SW480 (cell line): ENCODE measurements at regions not wholly inside any gene's neighbourhood (a gene's known extent, or its start where the extent isn't known, plus 50 kb on each side); places are given as distances from the start of the nearest gene placed in this dataset.
"Not testable (repeated sequence)": the region's sequence is repeated elsewhere in the genome, so short reads cannot be mapped to it uniquely, and the experiment has no call there.

Experiments used
- DNase-seq: peaks from one replicate; pipeline ENCODE4 v3.0.0-alpha.2; 2016; ENCODE audit warnings: low spot score

DNA sequence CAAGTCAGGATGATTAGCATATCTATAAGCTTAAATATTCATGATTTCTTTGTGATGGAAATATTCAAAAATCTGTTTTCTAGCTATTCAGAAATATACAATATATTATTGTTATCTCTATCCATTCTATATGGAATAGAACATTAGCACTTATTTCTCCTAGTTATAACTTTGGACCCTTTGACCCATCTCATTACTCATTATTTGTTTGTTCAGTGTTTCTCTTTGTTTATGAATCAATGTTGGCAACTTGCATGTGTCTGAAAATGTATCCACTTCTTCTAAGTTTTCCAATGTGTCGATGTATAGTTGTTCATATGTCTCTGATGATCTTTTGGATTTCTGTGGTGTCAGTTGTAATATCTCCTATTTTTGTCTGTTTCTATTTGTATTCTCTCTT is 1059.3 kb downstream of the CDH9 start:
- DNase-seq = no peak

DNA sequence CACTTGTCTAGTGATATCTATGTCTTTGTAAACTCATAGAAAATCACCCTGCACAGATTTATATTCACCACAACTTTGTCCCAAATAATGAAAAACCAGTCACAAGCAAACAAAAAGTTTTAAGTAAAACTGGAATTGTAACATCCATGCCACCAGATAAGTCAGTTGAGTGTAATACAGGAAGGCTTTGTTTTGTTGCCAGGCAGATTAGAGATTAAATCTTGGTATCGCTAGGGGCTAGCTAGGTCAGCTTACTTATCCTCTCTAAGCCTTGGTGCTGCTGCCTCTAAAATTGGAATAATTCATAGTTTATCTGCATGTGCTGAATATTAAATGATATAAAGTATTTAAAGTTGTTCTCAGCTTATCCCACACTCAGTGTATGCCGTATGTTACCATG is 1062.5 kb downstream of the CDH9 start:
- DNase-seq = no peak

DNA sequence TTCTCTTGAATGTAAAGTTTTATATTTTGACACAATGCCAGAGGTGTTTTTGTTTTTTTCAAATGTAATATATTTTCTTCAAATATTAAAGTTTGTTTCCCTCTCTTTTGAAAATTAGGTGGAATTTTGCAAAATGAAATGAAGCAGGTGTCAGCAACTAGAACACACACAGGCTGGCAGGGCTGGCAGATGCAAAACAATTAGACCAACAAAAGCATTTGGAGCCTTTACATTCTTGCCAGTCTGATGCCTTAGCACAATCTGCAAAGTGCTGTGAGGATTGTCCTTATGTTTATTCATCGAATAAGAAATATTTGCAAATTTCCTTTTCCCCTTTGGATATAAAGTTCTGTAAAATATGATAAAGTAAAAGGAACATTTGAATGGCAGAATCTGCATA is 1063.9 kb downstream of the CDH9 start:
- DNase-seq = no peak

DNA sequence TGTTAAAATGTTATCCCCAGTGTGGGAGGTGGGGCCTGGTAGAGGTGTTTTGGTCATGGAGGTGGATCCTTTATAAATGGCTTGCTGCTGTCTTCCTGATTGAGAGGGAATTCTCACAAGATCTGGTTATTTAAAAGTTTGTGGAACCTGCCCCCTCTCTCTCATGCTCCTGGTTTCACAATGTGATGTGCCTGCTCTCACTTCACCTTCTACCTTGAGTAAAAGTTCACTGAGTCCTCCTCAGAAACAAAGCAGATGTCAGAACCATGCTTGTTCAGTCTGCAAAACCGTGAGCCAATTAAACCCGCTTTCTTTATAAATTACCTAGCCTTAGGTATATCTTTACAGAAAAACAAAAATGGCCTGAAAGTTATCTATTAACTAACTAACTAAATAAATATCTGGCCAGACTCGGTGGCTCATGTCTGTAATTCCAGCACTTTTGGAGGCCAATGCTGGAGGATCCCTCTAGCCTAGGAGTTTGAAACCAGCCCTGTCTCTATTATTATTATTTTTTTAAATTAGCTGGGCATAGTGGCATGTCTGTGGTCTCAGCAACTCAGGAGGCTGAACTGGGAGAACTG is 1067.4 kb downstream of the CDH9 start:
- DNase-seq = no peak

DNA sequence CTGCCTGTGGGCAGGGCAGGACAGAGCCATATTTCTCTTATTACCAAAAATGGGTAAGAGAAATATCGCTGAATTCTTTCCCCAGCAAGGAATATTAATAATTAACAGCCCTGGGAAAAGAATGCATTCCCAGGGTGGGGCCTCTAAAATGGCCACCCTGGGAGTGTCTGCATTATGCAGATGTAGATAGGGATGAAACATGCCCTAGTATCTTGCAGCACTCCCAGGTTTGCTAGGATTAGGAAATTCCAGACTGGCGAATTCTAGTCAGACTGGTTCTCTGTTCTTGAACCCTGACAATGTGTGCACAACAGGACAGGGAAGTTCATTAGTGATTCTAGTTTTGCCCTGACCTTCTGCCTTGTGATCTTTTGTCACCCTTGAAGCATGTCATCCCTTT is 1069.3 kb downstream of the CDH9 start:
- not testable (repeated sequence) for DNase-seq

DNA sequence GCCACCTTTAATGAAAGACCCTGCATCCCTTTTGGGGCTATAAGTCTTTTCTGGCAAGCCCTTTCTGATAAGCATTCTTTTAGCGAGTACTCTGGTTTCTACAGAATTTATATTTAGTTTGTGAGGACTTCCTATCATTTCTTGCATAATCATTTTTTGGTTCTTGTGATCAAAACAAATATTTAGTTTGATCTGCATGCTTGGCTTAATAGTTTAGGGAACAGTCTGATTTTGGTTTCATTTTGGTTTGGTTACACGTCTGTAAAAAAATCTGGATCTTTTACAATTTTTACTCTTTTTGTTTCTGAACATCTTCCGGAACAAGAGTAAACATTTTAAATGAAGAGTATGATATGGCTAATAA is 1074.4 kb downstream of the CDH9 start:
- no peak for DNase-seq

DNA sequence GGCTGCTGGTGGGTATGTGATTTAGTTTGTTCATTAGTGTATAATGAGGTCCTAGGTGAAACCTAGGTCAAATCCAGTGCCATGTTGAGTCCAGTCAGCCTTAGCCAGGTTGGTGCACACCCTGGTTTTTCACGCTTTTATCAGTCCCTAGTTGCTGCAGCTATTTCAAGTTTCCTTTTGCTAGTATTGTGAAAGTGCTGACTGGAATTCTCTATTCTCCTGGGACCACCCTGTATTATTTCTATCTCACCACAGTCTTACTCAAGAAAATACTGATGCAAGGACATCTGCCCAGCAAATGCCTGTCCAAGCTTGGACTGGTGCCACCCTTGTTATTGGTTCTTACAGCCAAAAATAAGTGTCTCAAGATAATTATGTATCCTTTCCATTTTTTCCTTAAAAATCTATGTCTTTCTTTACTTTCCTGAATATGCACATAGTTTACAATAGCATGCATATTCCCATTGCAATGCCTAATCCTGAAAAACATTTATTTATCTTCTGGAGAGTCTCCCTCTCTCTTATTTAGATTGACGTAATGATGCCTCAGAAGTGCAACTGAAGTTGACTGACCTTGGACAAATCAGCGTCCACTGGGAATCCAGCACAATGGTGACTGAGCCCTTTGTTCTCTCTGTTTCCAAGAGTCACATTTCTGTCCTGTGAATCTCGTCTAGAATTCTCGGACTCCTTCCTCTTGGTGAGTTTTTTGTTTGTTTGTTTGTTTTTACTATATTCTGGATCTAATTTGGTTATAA is 1075.0 kb downstream of the CDH9 start:
- DNase-seq = no peak

DNA sequence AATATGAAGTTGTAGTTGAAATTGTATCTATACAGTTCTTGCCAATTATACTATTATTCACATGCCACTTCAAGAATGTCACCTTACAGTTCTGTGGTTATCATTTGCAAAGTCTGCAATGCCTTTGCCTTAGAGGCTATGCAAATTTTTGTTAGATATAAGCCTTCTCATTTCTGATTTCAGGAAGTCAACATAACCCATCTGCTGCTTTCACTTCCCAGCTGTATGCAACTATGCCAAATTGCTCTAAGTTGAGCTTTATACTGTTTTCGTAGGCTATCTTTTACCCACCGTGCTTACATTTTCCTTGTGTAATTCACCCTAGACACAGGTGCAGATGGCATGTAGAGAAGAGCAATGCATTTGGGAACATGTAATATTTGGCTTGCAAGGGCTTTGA is 1083.0 kb downstream of the CDH9 start:
- DNase-seq = no peak

DNA sequence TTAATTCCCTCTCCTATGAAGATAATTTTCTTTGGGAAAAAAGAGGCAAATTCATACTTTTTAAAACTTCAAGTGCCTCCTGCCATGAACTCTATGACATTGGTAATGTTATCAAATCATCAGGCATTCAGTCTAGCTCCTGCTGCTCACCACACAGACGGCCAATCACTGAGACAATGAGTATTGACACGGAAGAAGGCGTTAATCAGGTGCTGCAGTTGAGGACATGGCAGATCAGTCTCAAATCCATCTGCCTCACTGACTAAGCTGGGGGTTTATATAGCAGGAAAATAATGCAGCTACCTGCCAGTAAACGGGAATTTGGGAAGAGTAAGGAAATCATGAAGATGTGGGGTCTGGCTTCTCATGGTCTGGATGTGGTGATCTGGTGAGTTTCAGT is 1087.7 kb downstream of the CDH9 start:
- no peak for DNase-seq

DNA sequence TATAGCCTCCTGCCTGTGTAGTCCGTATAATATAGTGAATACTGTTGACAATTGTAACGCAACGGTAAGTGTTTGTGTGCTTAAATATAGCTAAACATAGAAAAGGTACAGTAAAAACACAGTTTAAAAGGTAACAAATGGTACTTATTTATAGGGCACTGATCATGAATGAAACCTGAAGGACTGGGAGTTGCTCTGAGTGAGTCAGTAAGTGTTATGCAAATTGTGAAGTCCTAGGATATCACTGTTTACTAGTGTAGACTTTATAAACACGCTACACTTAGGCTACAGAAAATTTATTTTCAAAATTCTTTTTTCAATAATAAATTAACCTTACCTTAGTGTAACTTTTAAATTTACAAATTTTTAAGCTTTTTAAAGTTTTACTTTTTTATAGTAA is 1090.1 kb downstream of the CDH9 start:
- DNase-seq = no peak

DNA sequence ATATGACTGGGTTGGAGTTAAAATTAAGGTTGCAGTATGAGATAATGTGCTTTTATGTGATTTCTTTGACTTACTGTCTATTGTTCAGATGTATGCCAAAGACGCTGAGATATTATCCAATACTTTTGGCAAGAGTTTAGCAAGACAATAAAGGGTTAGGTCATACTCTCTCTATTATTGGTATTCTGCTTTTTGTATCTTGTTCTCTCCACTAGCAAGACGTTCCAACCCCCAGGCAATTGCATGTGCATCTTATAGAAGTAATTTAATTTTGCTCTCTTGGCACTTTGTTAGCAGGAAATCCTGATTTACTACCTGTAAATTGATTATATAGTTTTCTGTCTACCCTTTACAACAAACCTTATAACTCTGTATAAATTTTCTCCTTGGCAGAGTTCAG is 1093.6 kb downstream of the CDH9 start:
- no peak for DNase-seq

DNA sequence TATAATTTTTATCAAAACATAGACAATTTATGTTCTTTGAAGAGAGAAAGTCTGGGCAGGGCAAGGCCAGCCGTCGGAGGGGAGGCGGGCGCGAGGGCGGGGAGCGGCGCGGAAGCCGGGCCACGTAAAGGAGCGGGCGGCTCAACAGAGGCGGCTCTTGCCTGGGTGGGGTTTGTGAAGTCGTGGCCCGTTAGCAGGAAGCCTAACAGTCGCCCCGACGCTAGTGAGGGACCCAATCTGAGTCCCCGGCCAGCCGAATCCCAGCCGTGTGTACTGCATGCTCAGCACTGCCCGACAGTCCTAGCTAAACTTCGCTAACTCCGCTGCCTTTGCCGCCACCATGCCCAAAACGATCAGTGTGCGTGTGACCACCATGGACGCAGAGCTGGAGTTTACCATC is 1129.2 kb downstream of the CDH9 start:
- no peak for DNase-seq

DNA sequence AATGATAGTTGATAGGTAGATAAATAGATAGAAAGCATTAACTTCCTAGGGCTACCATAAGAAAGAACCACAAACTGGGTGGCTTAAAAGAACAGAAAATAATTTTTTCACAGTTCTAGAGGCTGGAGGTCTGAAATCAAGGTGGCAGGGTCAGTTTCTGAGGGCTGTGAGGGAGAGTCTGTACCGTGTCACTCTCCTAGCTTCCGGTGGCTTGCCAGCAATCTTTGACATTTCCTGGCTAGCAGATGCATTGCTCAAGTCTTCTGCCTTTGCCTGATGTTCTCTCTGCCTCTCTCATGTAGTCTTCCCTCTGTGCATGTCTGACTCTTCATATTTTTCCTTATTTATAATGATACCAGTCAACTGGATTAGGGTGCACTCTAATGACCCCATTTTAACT is 1132.7 kb downstream of the CDH9 start:
- DNase-seq = no peak

DNA sequence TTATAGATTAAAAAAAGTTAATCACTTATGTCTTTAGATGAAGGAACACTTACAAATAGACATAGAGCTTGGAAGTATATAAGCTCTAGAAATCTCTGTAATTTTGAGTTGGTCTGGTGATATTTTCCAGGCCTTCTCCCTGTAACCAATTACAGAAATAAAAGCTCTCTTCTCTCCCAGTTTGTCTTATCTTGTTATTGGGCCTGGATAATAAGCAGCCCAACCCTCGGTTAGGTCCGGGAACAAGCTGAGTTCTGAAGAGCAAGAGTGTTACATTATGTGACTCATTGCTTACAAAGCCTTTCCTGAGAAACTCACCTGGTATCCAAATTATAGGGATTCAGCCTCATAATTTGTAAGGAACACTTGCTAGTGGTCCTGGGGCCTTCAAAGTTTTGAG is 1146.2 kb downstream of the CDH9 start:
- DNase-seq = no peak

DNA sequence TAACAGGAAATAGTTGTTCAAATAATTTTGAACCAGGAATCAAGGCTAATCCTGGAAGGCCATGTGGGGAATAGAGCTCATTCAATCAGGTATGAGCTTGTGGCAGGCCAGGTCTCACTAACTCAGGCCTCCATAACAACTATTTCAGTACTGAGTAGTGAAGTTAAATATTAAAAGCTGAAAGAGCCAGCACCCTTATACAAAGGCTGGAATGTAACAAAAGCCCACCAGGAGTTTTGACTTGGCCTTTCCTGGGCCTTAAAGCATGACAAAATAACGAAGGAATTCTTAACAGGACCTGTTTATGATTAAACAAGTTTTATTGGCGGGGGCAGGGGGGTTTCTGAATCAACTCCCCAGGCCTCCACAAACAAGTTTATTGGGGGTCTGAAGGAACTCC is 1146.7 kb downstream of the CDH9 start:
- no peak for DNase-seq

DNA sequence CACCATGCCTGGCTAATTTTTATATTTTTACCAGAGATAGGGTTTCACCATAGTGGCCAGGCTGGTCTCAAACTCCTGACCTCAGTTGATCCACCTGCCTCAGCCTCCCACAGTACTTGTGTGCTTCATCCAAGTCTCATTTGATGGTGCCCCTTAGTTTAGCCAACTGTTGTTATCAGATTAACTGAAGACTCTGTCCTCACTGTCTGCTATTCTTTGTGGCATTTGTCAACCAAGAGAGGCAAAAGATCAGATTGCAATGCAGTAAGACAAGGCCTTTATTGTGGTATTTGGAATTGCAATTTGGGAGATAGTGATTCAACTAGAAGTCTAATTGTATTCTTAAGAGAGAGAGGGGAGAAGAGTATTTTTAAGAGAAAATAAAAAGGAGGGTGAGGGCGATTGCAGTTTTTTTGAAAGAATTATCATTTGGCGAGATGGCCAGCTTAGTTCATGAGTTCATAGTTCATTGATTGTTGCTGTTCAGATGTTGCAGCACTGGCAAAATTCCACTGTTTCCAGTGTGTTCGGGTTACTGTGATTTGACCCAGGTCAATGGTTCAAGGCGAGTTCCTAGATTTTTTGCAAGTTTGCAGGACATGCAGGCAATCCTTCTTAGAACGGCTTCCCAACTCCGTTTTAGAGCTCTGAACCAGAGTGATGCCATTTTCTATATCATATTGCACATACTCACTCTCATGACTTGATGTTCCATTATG is 1156.9 kb downstream of the CDH9 start:
- no peak for DNase-seq

DNA sequence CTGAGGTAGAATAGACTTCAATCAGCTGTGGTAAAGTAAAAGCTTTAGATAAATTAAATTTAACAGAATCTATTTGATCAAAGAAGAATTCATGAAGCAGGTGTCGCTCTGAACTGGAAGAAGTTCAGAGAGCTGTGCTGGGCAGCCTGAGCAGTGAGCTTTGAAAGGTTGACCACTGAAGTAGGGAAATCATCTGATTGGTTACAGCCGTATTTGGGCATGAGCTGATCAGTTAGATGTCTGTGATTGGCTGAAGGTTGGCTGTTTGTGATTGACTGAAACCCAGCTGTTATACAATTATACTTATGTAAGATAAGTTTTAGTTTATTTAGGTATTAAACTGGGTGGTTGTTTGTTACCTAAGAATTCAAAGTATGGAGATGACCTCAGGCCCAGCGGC is 1174.6 kb downstream of the CDH9 start:
- peak; percentile 78 for DNase-seq

DNA sequence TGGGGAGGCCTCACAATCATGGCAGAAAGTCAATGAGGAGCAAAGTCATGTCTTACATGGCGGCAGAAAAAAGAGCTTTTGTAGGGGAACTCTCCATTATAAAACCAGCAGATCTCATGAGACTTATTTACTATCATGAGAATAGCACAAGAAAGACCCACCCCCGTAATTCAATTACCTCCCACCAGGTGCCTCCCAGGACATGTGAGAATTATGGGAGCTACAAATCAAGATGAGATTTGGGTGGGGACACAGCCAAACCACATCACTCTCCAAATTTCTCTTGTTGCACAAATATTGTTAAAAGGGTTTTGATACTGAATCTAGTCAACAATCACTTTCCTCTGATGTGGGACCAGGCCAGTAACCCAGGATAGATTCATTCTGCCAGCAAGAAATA is 1176.1 kb downstream of the CDH9 start:
- no peak for DNase-seq

DNA sequence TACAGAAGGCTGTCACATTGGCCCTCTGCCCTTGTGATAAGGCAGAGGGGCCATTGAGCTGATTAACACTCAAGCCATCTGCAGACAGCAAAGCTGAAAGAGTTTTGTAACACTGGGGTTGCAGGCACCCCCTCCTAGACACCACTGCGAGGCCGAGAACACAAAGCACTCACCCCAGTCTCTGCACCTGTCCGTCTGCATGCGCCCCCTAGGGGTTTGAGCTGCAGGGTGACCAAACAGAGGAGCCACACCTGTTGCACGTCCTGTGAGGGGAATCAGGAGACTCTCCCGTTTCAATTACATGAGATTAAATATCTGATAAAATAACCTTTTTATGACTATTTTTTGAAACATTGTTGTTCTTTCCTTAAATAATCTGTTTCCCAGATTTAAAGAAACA is 1180.4 kb downstream of the CDH9 start:
- DNase-seq = no peak

DNA sequence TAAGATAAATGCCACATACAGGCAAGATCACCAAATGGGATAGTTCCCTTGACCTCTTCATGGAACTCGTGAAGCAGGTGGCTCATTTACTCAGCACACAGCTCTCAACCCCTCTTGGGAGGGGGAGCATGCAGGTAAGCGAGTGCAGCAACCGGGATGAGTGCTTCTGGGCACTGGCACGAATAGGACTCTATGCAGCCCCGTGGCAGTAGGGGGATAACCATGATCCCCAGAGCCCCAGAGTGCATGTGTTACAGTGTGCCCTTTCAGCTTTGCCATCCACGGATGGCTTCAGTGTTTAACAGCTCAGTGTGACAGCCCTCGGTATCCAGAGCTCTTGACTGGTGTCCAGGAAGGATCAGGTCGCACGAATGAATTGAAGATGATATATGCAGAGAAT is 1187.1 kb downstream of the CDH9 start:
- no peak for DNase-seq

DNA sequence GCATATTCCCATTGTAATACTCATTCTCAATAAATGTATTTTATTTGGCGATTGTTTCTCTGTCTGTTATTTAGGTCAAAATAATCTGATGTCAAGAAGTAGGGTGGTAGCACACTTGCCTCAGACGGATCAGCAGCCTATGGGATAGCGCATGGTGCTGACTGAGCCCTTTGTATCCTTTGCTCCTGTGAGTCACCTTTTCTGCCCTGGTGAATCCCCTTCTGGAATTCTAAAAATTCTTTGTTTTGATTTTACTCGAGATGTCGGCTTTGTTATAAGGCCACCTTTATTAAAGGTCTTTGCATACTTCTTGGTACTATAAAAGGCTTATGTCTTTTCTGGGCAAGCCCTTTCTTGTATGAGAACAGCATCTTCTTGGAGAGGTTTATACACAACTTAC is 1187.8 kb downstream of the CDH9 start:
- peak; percentile 5 for DNase-seq

DNA sequence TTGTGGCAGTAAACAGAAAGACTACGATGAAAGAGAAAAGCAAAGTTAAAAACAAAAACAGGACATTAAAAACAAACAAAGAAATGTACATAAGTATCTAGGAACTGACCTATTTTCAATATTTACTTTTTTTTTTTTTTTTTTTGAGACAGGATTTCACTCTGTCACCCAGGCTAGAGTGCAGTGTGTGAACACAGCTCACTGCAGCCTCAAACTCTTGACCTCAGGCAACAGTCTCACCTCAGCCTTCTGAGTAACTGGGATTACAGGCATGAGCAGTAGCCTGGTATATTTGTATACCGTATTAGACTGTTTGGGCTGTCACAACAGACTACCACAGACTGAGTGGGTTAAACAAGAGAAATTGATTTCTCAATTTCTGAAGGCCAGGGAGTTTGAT is 1189.1 kb downstream of the CDH9 start:
- no peak for DNase-seq

DNA sequence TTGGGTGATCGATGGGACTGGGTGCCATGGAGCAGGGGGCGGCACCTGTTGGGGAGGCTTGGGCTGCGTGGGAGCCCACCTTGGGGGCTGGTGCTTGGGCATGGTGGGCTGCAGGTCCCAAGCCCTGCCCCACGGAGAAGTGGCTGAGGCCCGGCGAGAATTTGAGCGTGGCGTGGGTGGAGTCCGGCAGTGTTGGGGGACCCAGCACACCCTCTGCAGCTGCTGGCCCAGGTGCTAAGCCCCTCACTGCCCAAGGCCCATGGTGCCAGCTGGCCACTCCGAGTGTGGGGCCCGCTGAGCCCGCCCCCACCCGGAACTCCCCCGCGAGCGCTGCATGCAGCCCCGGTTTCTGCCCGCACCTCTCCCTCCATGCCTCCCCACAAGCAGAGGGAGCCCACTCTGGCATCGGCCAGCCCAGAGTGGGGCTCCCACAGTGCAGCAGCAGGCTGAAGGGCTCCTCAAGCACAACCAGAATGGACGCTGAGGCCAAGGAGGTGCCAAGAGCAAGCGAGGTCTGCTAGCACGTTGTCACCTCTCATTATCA is 1178.6 kb upstream of the CDH10 start:
- no peak for DNase-seq
